ENCODE measurements at regions not wholly inside any gene's neighbourhood (a gene's known extent, or its start where the extent isn't known, plus 50 kb on each side); places are given as distances from the start of the nearest gene placed in this dataset.

DNA sequence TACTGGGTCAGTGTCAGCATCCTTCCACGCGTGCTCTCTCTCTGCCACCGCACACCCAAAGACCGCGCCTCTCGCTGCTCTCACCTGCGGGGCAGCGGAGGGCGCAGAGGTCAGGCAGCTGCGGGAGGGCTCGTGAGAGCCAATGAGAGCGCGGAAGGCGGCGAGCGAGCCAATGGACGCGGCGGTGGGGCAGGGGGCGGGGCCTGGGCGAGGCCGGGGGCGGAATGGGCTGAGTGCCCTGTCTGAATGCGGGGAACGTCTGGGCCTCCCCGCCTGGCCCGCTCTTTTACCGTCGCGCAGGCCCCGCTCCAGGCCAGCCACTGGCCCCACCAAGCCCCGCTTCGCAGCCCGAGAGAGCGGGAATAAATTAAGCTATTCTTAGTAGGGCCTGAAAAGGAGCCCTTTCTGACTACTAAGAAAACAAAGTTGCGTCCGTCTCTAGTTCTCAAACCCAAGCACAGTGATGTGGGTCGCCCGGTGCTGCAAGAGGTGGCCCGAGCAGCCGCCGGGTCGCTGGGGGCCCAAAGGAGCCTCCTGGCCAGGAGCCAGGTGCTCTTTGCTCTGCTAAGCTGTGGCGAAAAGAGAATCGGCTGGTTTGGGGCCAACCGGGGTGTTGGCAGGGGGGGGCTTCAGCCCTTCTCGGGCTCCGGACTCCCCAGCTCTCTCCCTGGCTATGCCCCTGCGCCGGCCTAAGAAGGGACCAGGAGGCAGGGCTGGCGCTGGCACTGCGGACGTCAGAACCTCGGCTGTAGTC is 81.1 kb upstream of the GLI2 start (continued):
- TF ChIP-seq, protein P1, sequence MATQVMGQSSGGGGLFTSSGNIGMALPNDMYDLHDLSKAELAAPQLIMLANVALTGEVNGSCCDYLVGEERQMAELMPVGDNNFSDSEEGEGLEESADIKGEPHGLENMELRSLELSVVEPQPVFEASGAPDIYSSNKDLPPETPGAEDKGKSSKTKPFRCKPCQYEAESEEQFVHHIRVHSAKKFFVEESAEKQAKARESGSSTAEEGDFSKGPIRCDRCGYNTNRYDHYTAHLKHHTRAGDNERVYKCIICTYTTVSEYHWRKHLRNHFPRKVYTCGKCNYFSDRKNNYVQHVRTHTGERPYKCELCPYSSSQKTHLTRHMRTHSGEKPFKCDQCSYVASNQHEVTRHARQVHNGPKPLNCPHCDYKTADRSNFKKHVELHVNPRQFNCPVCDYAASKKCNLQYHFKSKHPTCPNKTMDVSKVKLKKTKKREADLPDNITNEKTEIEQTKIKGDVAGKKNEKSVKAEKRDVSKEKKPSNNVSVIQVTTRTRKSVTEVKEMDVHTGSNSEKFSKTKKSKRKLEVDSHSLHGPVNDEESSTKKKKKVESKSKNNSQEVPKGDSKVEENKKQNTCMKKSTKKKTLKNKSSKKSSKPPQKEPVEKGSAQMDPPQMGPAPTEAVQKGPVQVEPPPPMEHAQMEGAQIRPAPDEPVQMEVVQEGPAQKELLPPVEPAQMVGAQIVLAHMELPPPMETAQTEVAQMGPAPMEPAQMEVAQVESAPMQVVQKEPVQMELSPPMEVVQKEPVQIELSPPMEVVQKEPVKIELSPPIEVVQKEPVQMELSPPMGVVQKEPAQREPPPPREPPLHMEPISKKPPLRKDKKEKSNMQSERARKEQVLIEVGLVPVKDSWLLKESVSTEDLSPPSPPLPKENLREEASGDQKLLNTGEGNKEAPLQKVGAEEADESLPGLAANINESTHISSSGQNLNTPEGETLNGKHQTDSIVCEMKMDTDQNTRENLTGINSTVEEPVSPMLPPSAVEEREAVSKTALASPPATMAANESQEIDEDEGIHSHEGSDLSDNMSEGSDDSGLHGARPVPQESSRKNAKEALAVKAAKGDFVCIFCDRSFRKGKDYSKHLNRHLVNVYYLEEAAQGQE (IDR thresholded peaks at IDR 0.05; ENCODE audit: unreplicated experiment), result no peak
- no peak for TF ChIP-seq JUNB (IDR thresholded peaks at IDR 0.05; ENCODE audit: unreplicated experiment)
- TF ChIP-seq, protein P2, sequence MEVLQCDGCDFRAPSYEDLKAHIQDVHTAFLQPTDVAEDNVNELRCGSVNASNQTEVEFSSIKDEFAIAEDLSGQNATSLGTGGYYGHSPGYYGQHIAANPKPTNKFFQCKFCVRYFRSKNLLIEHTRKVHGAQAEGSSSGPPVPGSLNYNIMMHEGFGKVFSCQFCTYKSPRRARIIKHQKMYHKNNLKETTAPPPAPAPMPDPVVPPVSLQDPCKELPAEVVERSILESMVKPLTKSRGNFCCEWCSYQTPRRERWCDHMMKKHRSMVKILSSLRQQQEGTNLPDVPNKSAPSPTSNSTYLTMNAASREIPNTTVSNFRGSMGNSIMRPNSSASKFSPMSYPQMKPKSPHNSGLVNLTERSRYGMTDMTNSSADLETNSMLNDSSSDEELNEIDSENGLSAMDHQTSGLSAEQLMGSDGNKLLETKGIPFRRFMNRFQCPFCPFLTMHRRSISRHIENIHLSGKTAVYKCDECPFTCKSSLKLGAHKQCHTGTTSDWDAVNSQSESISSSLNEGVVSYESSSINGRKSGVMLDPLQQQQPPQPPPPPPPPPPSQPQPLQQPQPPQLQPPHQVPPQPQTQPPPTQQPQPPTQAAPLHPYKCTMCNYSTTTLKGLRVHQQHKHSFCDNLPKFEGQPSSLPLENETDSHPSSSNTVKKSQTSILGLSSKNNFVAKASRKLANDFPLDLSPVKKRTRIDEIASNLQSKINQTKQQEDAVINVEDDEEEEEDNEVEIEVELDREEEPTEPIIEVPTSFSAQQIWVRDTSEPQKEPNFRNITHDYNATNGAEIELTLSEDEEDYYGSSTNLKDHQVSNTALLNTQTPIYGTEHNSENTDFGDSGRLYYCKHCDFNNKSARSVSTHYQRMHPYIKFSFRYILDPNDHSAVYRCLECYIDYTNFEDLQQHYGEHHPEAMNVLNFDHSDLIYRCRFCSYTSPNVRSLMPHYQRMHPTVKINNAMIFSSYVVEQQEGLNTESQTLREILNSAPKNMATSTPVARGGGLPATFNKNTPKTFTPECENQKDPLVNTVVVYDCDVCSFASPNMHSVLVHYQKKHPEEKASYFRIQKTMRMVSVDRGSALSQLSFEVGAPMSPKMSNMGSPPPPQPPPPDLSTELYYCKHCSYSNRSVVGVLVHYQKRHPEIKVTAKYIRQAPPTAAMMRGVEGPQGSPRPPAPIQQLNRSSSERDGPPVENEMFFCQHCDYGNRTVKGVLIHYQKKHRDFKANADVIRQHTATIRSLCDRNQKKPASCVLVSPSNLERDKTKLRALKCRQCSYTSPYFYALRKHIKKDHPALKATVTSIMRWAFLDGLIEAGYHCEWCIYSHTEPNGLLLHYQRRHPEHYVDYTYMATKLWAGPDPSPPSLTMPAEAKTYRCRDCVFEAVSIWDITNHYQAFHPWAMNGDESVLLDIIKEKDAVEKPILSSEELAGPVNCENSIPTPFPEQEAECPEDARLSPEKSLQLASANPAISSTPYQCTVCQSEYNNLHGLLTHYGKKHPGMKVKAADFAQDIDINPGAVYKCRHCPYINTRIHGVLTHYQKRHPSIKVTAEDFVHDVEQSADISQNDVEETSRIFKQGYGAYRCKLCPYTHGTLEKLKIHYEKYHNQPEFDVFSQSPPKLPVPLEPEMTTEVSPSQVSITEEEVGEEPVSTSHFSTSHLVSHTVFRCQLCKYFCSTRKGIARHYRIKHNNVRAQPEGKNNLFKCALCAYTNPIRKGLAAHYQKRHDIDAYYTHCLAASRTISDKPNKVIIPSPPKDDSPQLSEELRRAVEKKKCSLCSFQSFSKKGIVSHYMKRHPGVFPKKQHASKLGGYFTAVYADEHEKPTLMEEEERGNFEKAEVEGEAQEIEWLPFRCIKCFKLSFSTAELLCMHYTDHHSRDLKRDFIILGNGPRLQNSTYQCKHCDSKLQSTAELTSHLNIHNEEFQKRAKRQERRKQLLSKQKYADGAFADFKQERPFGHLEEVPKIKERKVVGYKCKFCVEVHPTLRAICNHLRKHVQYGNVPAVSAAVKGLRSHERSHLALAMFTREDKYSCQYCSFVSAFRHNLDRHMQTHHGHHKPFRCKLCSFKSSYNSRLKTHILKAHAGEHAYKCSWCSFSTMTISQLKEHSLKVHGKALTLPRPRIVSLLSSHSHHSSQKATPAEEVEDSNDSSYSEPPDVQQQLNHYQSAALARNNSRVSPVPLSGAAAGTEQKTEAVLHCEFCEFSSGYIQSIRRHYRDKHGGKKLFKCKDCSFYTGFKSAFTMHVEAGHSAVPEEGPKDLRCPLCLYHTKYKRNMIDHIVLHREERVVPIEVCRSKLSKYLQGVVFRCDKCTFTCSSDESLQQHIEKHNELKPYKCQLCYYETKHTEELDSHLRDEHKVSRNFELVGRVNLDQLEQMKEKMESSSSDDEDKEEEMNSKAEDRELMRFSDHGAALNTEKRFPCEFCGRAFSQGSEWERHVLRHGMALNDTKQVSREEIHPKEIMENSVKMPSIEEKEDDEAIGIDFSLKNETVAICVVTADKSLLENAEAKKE (CRISPR knock-in tag; IDR thresholded peaks at IDR 0.05), result no peak
- TF ChIP-seq STAT1 (IDR thresholded peaks at IDR 0.05; ENCODE audit: unreplicated experiment), result no peak
- TF ChIP-seq EZH2phosphoT487 (IDR thresholded peaks at IDR 0.05; ENCODE audit: unreplicated experiment), result no peak
- no peak for TF ChIP-seq NANOG (IDR thresholded peaks at IDR 0.05; ENCODE audit: borderline replicate concordance)
- no peak for TF ChIP-seq ZNF114 (CRISPR knock-in tag; IDR thresholded peaks at IDR 0.05)
- no peak for TF ChIP-seq ZNF331 (CRISPR knock-in tag; IDR thresholded peaks at IDR 0.05; ENCODE audit: low read depth)
